ENCODE measurements at regions not wholly inside any gene's neighbourhood (a gene's known extent, or its start where the extent isn't known, plus 50 kb on each side); places are given as distances from the start of the nearest gene placed in this dataset.

- H3K79me2 ChIP-seq (ENCODE audit: insufficient read depth, low read depth), result no peaks in the 10 kb centered on the region
- no peak overlapping the region for H3K4me3 ChIP-seq (IDR thresholded peaks at IDR 0.05; ENCODE audit: insufficient read depth, low read depth, low read length)
- H3K9ac ChIP-seq, result no peak overlapping the region
- H2AFZ ChIP-seq (ENCODE audit: low read depth), result no peak overlapping the region
- no peaks in the 10 kb centered on the region for H4K20me1 ChIP-seq (ENCODE audit: insufficient read depth)
- TF ChIP-seq CTCF (conservative IDR thresholded peaks at IDR 0.05; ENCODE audit: low read depth, low read length), result no peak
- no peak overlapping the region for H3K4me2 ChIP-seq
- no peaks in the 10 kb centered on the region for H3K4me1 ChIP-seq (ENCODE audit: low read depth, poor library complexity, severe bottlenecking)
- no peak overlapping the region for H3K27ac ChIP-seq
- H3K27me3 ChIP-seq (ENCODE audit: insufficient read depth, low read depth), result no peaks in the 10 kb centered on the region
- H3K36me3 ChIP-seq (ENCODE audit: insufficient read depth), result no peaks in the 10 kb centered on the region
Observed at GRCh38 chr2:188751816-188752215, 222.4 kb upstream of the COL3A1 start.

- Histone ChIP-seq H3K27ac (no peak overlapping the region), H3K4me2 (no peak overlapping the region), H3K4me3 (IDR thresholded peaks at IDR 0.05; ENCODE audit: insufficient read depth, low read depth, low read length) (no peak overlapping the region), H3K36me3 (ENCODE audit: insufficient read depth) (no peaks in the 10 kb centered on the region), H3K79me2 (ENCODE audit: insufficient read depth, low read depth) (no peaks in the 10 kb centered on the region), H3K9ac (no peak overlapping the region), H2AFZ (ENCODE audit: low read depth) (no peak overlapping the region), H3K4me1 (ENCODE audit: low read depth, poor library complexity, severe bottlenecking) (no peaks in the 10 kb centered on the region), H3K27me3 (ENCODE audit: insufficient read depth, low read depth) (no peaks in the 10 kb centered on the region), H4K20me1 (ENCODE audit: insufficient read depth) (no peaks in the 10 kb centered on the region)
- TF ChIP-seq CTCF (conservative IDR thresholded peaks at IDR 0.05; ENCODE audit: low read depth, low read length), result no peak
Observed at GRCh38 chr2:188752311-188752710, 221.9 kb upstream of the COL3A1 start.

GRCh38 chr2:188762151-188762550 is 212.0 kb upstream of the COL3A1 start:
- no peaks in the 10 kb centered on the region for H3K79me2 ChIP-seq (ENCODE audit: insufficient read depth, low read depth)
- no peak for TF ChIP-seq CTCF (conservative IDR thresholded peaks at IDR 0.05; ENCODE audit: low read depth, low read length)
- no peak overlapping the region for H3K4me3 ChIP-seq (IDR thresholded peaks at IDR 0.05; ENCODE audit: insufficient read depth, low read depth, low read length)
- H3K27me3 ChIP-seq (ENCODE audit: insufficient read depth, low read depth), result no peaks in the 10 kb centered on the region
- no peaks in the 10 kb centered on the region for H3K36me3 ChIP-seq (ENCODE audit: insufficient read depth)
- no peak overlapping the region for H3K9ac ChIP-seq
- no peak overlapping the region for H2AFZ ChIP-seq (ENCODE audit: low read depth)
- no peaks in the 10 kb centered on the region for H4K20me1 ChIP-seq (ENCODE audit: insufficient read depth)
- no peaks in the 10 kb centered on the region for H3K4me1 ChIP-seq (ENCODE audit: low read depth, poor library complexity, severe bottlenecking)
- H3K27ac ChIP-seq, result no peak overlapping the region
- H3K4me2 ChIP-seq, result no peak overlapping the region

GRCh38 chr2:188765522-188766470 is 208.4 kb upstream of the COL3A1 start:
- H4K20me1 ChIP-seq (ENCODE audit: insufficient read depth), result no peaks in the 10 kb centered on the region
- 0 out of 2 replicates have a peak, but pooled peaks have one; percentile 22 for TF ChIP-seq CTCF (conservative IDR thresholded peaks at IDR 0.05; ENCODE audit: low read depth, low read length)
- H3K4me2 ChIP-seq, result no peak overlapping the region
- no peaks in the 10 kb centered on the region for H3K36me3 ChIP-seq (ENCODE audit: insufficient read depth)
- H3K4me1 ChIP-seq (ENCODE audit: low read depth, poor library complexity, severe bottlenecking), result no peaks in the 10 kb centered on the region
- no peaks in the 10 kb centered on the region for H3K27me3 ChIP-seq (ENCODE audit: insufficient read depth, low read depth)
- H2AFZ ChIP-seq (ENCODE audit: low read depth), result no peak overlapping the region
- no peaks in the 10 kb centered on the region for H3K79me2 ChIP-seq (ENCODE audit: insufficient read depth, low read depth)
- no peak overlapping the region for H3K4me3 ChIP-seq (IDR thresholded peaks at IDR 0.05; ENCODE audit: insufficient read depth, low read depth, low read length)
- no peak overlapping the region for H3K27ac ChIP-seq
- H3K9ac ChIP-seq, result no peak overlapping the region

All from KMS-11 (cell line).